Omental fat pad (tissue), 3 donors: ENCODE measurements at regions not wholly inside any gene's neighbourhood (a gene's known extent, or its start where the extent isn't known, plus 50 kb on each side); places are given as distances from the start of the nearest gene placed in this dataset.

Experiments used
- ATAC-seq: fragments of 150-250 bp; one replicate; pipeline ENCODE4 v1.9.1; 2016; ENCODE audit warnings: mild to moderate bottlenecking, moderate library complexity; ENCODE audit not compliant: low FRiP score
- DNase-seq: peaks from one replicate; pipeline ENCODE4 v3.0.0-alpha.2; 2019; ENCODE audit warnings: low spot score
- TF ChIP-seq, protein P1 (sequence below), 3 donors: fragments of 450-650 bp; IDR thresholded peaks; one replicate each; pipeline ENCODE4 v1.5.1; 2016 to 2017; ENCODE audit warnings: antibody characterized with exemption in 3 of 3, mild to moderate bottlenecking in 3 of 3, moderate library complexity in 2 of 3

DNA sequence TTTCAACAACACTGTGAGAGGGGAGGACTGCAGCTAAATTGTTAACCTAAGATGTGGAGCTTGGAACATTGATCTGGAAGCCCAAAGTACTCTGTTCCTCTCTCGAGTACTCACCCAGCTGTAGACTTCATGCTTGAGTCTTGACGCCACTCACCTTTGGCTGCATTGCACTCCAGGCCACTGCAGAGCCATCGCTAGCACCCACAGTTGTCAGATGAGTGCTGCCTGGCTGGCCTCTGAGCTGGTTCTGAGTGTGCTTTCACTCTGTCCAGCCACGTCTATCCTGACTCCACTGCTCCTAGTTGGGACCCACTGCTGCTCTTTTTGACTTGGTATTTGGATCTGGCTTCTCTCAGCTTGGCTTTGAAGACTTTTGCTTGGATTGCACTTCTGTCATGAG is 552.1 kb downstream of the DCDC2C start:
- DNase-seq: no peak
- ATAC-seq: no peak

DNA sequence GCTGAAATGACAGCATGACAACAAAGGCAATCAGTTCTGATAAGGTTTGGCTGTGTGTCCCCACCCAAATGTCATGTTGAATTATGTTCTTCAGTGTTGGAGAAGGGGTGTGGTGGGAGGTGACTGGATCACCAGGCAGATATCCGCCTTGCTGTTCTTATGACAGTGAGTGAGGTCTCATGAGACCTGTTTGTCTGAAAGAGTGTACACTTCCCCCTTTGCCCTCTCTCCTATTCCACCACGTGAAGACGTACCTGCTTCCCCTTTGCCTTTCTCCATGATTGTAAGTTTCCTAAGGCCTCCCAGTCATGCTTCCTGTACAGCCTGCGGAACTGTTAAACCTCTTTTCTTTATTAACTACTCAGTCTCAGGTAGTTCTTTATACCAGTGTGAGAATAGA is 553.0 kb downstream of the DCDC2C start:
- no peak for ATAC-seq
- TF ChIP-seq, protein P1, sequence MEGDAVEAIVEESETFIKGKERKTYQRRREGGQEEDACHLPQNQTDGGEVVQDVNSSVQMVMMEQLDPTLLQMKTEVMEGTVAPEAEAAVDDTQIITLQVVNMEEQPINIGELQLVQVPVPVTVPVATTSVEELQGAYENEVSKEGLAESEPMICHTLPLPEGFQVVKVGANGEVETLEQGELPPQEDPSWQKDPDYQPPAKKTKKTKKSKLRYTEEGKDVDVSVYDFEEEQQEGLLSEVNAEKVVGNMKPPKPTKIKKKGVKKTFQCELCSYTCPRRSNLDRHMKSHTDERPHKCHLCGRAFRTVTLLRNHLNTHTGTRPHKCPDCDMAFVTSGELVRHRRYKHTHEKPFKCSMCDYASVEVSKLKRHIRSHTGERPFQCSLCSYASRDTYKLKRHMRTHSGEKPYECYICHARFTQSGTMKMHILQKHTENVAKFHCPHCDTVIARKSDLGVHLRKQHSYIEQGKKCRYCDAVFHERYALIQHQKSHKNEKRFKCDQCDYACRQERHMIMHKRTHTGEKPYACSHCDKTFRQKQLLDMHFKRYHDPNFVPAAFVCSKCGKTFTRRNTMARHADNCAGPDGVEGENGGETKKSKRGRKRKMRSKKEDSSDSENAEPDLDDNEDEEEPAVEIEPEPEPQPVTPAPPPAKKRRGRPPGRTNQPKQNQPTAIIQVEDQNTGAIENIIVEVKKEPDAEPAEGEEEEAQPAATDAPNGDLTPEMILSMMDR (IDR thresholded peaks at IDR 0.05): no peak
- no peak for DNase-seq

More for the DNA sequence above, 552.1 kb downstream of the DCDC2C start:
- TF ChIP-seq, protein P1 (IDR thresholded peaks at IDR 0.05): no peak

DNA sequence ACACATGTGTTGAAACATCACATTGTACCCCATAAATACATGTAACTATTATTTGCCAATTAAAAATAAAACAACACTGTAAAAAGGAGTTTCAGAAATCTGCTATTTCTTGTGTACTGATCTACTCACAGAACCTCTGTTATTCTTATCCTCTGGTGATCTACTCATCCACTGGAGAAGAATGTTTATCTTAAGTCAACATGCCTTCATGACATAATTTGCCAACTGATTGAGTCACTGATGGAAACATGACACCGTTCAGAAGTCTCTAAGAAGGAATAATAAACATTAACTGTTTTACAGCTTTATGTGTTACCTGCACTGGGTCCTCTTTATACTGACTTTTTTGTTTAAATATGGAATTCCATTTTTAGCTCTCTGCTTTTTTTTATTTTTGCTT is 555.2 kb downstream of the DCDC2C start:
- DNase-seq (no peak), ATAC-seq (no peak)
- TF ChIP-seq, protein P1 (IDR thresholded peaks at IDR 0.05): no peak

DNA sequence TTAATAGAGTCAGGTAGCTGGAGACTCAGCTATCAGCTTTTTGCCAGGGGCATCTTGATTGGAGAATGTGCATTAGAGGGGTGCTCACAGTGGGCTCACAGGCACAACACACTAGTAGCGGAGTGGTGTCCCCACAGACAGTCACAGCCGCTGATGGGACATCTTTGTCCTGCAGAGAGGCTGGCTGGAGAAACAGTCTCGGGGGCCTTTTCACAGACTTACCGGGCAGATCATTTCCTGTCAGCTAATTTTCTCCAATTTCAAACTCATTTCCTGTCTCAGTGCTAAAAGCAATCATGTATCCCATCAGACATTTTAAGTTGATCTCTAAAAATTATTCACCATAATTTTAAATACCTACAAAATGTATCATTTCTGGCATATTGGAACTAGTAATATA is 562.6 kb downstream of the DCDC2C start:
- DNase-seq (no peak), ATAC-seq (no peak)
- TF ChIP-seq, protein P1 (IDR thresholded peaks at IDR 0.05): no peak

DNA sequence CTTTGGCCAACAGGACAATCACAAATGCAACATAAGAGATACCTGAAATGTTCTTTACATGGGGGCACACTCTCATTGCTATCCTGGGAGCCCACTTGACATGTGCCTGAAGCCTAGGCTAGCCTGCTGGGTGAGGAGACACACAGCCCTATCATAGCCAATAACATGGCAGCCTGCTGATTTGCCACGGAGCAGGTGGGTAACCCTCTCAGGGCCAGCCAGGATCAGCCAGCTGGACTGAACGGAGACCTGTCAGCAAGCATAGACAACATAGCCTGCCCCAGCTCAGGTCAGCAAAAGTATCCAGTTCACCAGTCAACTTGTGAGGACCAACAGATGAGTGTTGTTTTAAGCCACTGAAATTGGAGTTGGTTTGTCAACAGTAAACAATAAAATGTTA is 566.5 kb downstream of the DCDC2C start:
- ATAC-seq: no peak
- TF ChIP-seq, protein P1 (IDR thresholded peaks at IDR 0.05): no peak
- DNase-seq: no peak

DNA sequence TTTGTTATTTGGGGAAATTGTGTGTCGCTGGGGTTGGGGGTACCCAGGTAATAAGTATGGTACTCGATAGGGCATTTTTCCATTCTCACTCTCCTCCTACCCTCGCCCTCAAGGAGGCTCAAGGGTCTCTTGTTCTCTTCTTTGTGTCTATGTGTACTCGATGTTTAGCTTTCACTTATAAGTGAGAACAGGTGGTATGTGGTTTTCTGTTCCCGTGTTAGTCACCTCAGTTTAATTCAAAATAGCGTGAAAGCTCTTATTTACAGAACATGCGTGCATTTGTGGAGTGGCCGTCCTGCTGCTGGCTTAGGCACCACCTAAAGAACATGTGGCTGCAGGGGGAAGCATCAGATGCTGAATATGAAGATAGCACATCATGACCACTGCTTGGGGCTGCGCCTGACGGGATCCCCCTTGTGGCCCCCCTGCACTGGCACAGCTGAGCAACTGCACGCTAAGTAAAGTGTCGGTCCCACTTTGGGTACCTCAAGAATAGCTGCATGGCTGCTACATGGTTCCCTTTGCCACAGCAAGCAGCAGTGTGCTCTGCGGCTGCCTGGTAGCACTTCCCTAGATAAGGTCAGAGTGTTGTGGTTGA is 569.0 kb downstream of the DCDC2C start:
- ATAC-seq: no peak
- TF ChIP-seq, protein P1 (IDR thresholded peaks at IDR 0.05): no peak
- no peak for DNase-seq

DNA sequence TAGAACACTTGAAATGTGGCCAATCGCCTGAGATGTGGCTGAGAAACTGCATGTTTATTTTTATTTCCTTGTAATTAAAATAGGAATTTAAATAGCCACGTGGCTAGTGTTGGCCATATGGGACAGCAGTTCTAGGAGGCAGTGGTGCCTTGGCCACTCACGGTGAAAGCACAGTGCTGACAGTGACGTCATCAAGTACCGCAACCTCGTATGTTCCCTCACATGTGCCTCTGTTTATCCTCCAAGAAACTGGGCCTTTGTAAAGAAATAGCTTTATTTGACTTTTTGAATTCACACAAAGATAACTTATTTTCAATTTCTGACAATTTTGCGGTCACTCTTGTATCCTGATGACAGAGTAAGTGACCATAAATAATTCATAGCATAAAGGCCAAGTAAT is 575.0 kb downstream of the DCDC2C start:
- no peak for DNase-seq
- TF ChIP-seq, protein P1 (IDR thresholded peaks at IDR 0.05): no peak
- no peak for ATAC-seq
